ENCODE measurements at regions not wholly inside any gene's neighbourhood (a gene's known extent, or its start where the extent isn't known, plus 50 kb on each side); places are given as distances from the start of the nearest gene placed in this dataset.

GRCh38 chr3:31248563-31248992, 284.1 kb upstream of the STT3B start:
- DNase-seq (ENCODE audit: low spot score in 2 of 2) = no peak
- 86 to 88% methylated on average over 6 of the region's 6 CpGs for WGBS, 2 donors
- no peaks in the 10 kb centered on the region for H3K27me3 ChIP-seq
- no peaks in the 10 kb centered on the region for H3K4me1 ChIP-seq
- no peak overlapping the region for H3K27ac ChIP-seq
- no peaks in the 10 kb centered on the region for H3K9me3 ChIP-seq
- no peaks in the 10 kb centered on the region for H3K36me3 ChIP-seq
- H3K4me3 ChIP-seq = no peak overlapping the region
- TF ChIP-seq POLR2A (IDR thresholded peaks at IDR 0.05) = no peak
- TF ChIP-seq EP300 (IDR thresholded peaks at IDR 0.05) = no peak
- no peak for TF ChIP-seq CTCF (IDR thresholded peaks at IDR 0.05)

GRCh38 chr3:31249545-31249944, 283.2 kb upstream of the STT3B start:
- no peak for DNase-seq (ENCODE audit: low spot score in 2 of 2)
- H3K4me3 ChIP-seq = no peak overlapping the region
- H3K27me3 ChIP-seq = no peaks in the 10 kb centered on the region
- H3K36me3 ChIP-seq = no peaks in the 10 kb centered on the region
- no peaks in the 10 kb centered on the region for H3K4me1 ChIP-seq
- H3K27ac ChIP-seq = no peak overlapping the region
- H3K9me3 ChIP-seq = no peaks in the 10 kb centered on the region
- TF ChIP-seq POLR2A (IDR thresholded peaks at IDR 0.05) (no peak), CTCF (IDR thresholded peaks at IDR 0.05) (no peak), EP300 (IDR thresholded peaks at IDR 0.05) (no peak)

GRCh38 chr3:31250116-31250777, 282.5 kb upstream of the STT3B start:
- H3K27ac ChIP-seq = no peak overlapping the region
- H3K36me3 ChIP-seq = no peaks in the 10 kb centered on the region
- H3K4me1 ChIP-seq = no peaks in the 10 kb centered on the region
- H3K27me3 ChIP-seq = no peaks in the 10 kb centered on the region
- no peak overlapping the region for H3K4me3 ChIP-seq
- no peak for DNase-seq (ENCODE audit: low spot score in 2 of 2)
- 71 to 100% methylated on average over 1 of the region's 1 CpG for WGBS, 2 donors
- no peaks in the 10 kb centered on the region for H3K9me3 ChIP-seq
- TF ChIP-seq EP300 (IDR thresholded peaks at IDR 0.05) (no peak), POLR2A (IDR thresholded peaks at IDR 0.05) (no peak), CTCF (IDR thresholded peaks at IDR 0.05) (no peak)

- no peak overlapping the region for H3K27ac ChIP-seq
- WGBS, 2 donors = 96 to 97% methylated on average over 3 of the region's 3 CpGs
- no peaks in the 10 kb centered on the region for H3K9me3 ChIP-seq
- H3K4me3 ChIP-seq = no peak overlapping the region
- no peak for DNase-seq (ENCODE audit: low spot score in 2 of 2)
- no peaks in the 10 kb centered on the region for H3K27me3 ChIP-seq
- H3K36me3 ChIP-seq = no peaks in the 10 kb centered on the region
- TF ChIP-seq EP300 (IDR thresholded peaks at IDR 0.05) (no peak), CTCF (IDR thresholded peaks at IDR 0.05) (no peak), POLR2A (IDR thresholded peaks at IDR 0.05) (no peak)
- no peaks in the 10 kb centered on the region for H3K4me1 ChIP-seq
Measured at GRCh38 chr3:31251083-31251482, 281.6 kb upstream of the STT3B start.

- Histone ChIP-seq H3K27me3 (no peaks in the 10 kb centered on the region), H3K27ac (no peak overlapping the region), H3K36me3 (no peaks in the 10 kb centered on the region), H3K4me1 (no peaks in the 10 kb centered on the region), H3K9me3 (no peaks in the 10 kb centered on the region), H3K4me3 (no peak overlapping the region)
- 84 to 85% methylated on average over 6 of the region's 6 CpGs for WGBS, 2 donors
- no peak for DNase-seq (ENCODE audit: low spot score in 2 of 2)
- TF ChIP-seq EP300 (IDR thresholded peaks at IDR 0.05) (no peak), CTCF (IDR thresholded peaks at IDR 0.05) (no peak), POLR2A (IDR thresholded peaks at IDR 0.05) (no peak)
Measured at GRCh38 chr3:31252216-31253185, 280.2 kb upstream of the STT3B start.
